Stimulated activated naive CD8-positive, alpha-beta T cell treated with anti-CD3 and anti-CD28 coated beads, Interleukin-15, amount 100 ng/mL, for 72 hours (primary cell): ENCODE measurements at regions not wholly inside any gene's neighbourhood (a gene's known extent, or its start where the extent isn't known, plus 50 kb on each side); places are given as distances from the start of the nearest gene placed in this dataset.
"Not testable (repeated sequence)": the region's sequence is repeated elsewhere in the genome, so short reads cannot be mapped to it uniquely, and the experiment has no call there.

Experiments
- ATAC-seq: fragments of 150-1000 bp; cut with Tn5 transposase; 2 replicates; pipeline ENCODE4 v1.10.0; 2021; ENCODE audit warnings: mild to moderate bottlenecking, moderate library complexity
- DNase-seq, 2 donors: peaks; one replicate each; pipeline ENCODE4 v3.0.0; 2021 to 2022
- H3K27ac Mint-ChIP-seq, 2 donors: one replicate each; pipeline ENCODE4 v1.8.0; 2022; ENCODE audit warnings: mild to moderate bottlenecking in 2 of 2, mixed read lengths in 2 of 2, moderate library complexity in 2 of 2
- H3K27me3 Mint-ChIP-seq: one replicate; pipeline ENCODE4 v1.8.0; 2022; ENCODE audit warnings: mixed read lengths
- H3K4me1 Mint-ChIP-seq: one replicate; pipeline ENCODE4 v1.8.0; 2022; ENCODE audit warnings: mild to moderate bottlenecking, mixed read lengths
- H3K4me3 Mint-ChIP-seq, 2 donors: one replicate each; pipeline ENCODE4 v1.8.0; 2022; ENCODE audit warnings: mild to moderate bottlenecking in 2 of 2, mixed read lengths in 2 of 2, moderate library complexity in 1 of 2
- H3K9me3 Mint-ChIP-seq, 2 donors: one replicate each; pipeline ENCODE4 v1.8.0; 2022; ENCODE audit warnings: mixed read lengths in 2 of 2

DNA sequence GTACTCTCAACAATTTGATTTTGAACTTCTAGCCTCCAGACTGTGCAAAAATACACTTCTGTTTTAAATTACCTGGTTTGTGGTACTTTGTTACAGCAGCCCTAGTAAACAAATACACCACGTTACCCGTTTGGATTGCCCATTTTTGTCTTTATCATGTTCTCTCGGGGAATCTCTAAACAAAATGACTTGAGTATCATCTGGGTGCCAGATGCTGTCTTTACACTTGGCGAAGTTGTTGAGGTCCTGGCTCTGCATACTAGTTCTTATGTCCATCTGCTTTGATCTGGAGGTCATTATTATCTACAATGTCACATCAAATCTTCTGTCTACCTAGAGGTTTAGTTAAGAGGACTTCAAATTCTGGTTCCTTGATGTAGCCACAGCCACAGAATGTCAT lies 142.4 kb upstream of the NRIP1 start:
- Mint-ChIP-seq H3K27me3 (peaks cover 6% of the 10 kb centered on the region), H3K9me3 (no peaks in the 10 kb centered on the region), H3K4me3 (no peak overlapping the region), H3K27ac (no peak overlapping the region), H3K4me1 (no peaks in the 10 kb centered on the region)
- DNase-seq (no peak), ATAC-seq (no peak)

DNA sequence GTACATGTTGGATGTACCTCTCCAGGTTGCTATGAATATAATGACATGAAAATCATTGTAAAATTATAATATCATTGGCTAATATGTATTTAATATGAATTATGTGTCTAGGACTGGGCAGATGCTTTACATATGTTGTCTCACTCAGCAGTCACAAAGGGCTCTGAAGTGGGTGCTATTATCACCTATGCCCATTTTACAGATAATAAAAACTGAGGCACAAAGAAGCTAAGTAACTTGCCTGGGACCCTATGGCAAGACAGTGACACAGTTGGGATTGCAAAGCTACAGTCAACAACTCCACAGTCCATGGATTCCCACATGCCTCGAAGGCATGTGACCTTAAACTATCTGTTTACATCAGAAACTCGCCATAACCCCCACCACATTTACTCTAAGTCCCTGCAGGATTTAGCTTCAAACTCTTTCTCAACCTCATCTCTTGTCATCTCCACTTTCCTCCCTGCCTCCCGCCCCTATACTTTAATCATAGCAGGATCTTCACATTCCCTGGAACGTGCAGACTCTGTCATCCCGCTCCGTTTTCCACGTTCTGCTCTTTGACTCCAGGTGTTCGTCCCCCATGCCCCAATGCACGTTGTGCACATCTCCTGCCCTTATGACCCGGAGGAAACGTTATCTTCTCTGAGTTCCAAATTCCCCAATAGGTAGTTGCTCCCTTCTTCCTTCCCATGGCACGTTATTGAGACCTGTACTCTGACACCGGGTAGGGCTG lies 143.0 kb upstream of the NRIP1 start:
- peaks cover 6% of the 10 kb centered on the region for H3K27me3 Mint-ChIP-seq
- no peak overlapping the region for H3K4me3 Mint-ChIP-seq
- no peak for ATAC-seq
- no peak for DNase-seq
- H3K27ac Mint-ChIP-seq: no peak overlapping the region
- H3K9me3 Mint-ChIP-seq: no peaks in the 10 kb centered on the region
- H3K4me1 Mint-ChIP-seq: no peaks in the 10 kb centered on the region

DNA sequence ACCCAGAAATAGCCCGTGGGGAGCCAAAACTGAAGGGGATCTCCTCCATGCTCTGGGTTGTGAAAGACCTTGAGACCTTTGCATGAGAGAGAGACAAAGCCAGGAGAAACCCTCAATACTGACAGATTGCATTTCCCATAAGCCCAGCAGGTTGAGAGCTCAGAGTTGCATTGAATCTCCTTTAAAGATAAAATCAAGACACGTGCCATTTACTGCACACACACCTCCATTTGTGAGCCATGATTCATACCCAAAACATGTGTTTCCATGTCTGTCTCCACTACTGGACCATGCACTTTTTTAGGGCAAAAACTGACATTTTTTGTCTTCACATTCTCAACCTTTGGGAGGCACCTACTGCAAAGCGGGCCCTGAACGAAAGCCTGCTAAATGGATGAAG lies 144.0 kb upstream of the NRIP1 start:
- H3K4me1 Mint-ChIP-seq: no peaks in the 10 kb centered on the region
- H3K27ac Mint-ChIP-seq: no peak overlapping the region
- H3K9me3 Mint-ChIP-seq: no peaks in the 10 kb centered on the region
- H3K4me3 Mint-ChIP-seq: no peak overlapping the region
- peaks cover 15% of the 10 kb centered on the region for H3K27me3 Mint-ChIP-seq
- ATAC-seq: no peak
- DNase-seq: no peak

DNA sequence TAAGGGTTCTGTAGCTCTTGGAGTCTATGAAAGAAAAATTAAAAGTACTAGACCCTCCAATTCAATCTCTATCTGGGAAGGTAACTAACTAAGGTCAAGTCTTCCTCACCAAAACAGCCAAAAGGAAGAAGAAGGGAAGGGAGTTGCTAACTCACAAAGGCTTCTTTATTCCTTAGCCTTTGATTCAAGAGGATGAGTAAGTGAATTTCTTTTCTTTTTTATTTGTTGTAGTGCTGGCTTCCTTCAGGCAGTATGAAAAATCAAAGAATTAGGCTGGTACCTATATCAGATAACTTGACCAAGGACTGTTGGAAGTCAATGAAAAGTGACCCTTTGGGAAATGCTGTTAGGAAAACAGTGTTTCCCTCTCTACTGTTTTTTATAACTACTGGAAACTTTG lies 144.4 kb upstream of the NRIP1 start:
- H3K4me3 Mint-ChIP-seq: no peak overlapping the region
- peaks cover 15% of the 10 kb centered on the region for H3K27me3 Mint-ChIP-seq
- DNase-seq: no peak
- H3K4me1 Mint-ChIP-seq: no peaks in the 10 kb centered on the region
- no peak overlapping the region for H3K27ac Mint-ChIP-seq
- ATAC-seq: no peak
- H3K9me3 Mint-ChIP-seq: no peaks in the 10 kb centered on the region

DNA sequence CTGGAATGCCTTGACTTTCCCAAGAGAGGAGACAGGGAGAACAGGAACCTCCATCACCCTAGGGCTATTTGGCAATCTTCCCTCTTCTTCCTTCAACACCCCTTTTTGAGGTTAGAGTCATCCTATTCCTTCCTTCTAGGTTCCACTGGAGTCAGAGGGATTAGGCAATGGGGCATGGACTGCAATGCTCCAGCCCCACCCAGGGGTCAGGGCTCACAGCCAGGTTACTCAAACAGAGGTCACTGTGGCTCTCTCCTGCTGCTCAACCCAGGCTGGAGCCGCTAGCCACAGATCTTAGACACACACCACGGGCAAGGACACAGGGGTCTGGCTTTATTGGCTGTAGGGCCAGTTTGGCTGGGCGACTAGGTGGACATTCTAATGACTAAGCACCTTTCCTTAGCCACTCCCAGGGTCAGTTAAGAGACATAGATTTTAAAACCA lies 145.5 kb upstream of the NRIP1 start:
- Mint-ChIP-seq H3K4me1 (no peaks in the 10 kb centered on the region), H3K4me3 (no peak overlapping the region), H3K27ac (no peak overlapping the region), H3K27me3 (peaks cover 12% of the 10 kb centered on the region), H3K9me3 (no peaks in the 10 kb centered on the region)
- ATAC-seq: no peak
- no peak for DNase-seq

DNA sequence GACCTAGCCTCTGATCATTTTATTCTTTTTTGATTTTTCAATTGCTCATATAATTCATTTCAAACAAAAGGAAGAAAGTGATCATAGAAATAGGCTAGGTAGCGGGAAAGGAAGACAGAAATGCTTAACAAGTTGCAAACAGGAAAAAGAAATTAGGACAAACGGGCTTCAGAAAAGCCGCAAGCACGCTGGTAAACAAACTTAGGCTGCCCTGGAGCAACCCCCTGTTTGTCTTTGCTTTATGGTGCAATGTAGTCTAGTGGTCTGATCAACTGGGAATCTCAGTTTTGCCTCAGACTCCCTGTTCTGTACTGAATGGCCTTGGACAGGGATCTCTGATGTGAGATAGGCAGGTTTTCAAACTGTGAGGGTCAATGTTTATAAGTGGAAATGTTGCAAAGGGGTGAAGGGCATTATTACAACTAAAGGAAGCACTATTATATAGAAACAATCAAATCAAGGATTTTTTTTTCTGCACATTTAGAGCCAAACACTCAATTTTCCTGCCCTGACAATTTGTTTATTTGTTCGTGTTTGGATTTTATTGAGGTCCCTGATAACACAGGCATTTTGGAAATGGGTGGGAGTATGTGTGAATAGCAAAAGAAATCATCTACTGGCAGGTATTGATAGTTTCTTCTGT lies 146.8 kb upstream of the NRIP1 start:
- peaks cover 9% of the 10 kb centered on the region for H3K27me3 Mint-ChIP-seq
- ATAC-seq: no peak
- H3K9me3 Mint-ChIP-seq: no peaks in the 10 kb centered on the region
- H3K4me3 Mint-ChIP-seq: no peak overlapping the region
- DNase-seq: no peak
- no peak overlapping the region for H3K27ac Mint-ChIP-seq
- H3K4me1 Mint-ChIP-seq: no peaks in the 10 kb centered on the region

DNA sequence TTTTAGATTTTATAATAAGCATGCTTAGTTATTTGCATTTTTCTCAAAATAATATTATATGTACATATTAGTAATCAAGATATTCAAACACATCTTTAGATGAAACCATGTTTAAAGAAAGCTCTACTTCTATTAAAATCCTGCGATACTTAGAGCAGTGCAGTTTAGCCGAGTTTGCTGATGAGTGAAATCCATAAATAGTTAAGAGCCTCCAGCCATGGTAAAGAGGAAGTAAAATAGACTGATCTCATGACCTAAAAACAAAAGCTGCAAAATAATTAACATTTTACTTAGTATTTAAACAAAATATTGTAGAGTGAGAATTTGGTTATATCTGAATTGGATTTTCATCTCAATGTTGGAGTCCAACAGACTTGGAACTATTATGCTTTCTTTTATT lies 147.4 kb upstream of the NRIP1 start:
- Mint-ChIP-seq H3K4me1 (no peaks in the 10 kb centered on the region), H3K27me3 (peaks cover 9% of the 10 kb centered on the region), H3K4me3 (no peak overlapping the region), H3K27ac (no peak overlapping the region), H3K9me3 (no peaks in the 10 kb centered on the region)
- DNase-seq (no peak), ATAC-seq (no peak)

DNA sequence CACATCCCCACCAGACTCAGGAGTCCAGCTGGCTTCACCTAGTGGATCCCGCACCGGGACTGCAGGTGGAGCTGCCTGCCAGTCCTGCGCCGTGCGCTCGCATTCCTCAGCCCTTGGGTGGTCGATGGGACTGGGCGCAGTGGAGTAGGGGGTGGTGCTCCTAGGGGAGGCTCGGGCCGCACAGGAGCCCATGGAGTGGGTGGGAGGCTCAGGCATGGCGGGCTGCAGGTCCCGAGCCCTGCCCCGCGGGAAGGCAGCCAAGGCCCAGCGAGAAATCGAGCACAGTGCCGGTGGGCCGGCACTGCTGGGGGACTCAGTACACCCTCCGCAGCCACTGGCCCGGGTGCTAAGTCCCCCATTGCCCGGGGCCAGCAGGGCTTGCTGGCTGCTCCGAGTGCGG lies 153.7 kb upstream of the NRIP1 start:
- not testable (repeated sequence) for H3K27me3 Mint-ChIP-seq, ATAC-seq, DNase-seq, H3K4me1 Mint-ChIP-seq, H3K27ac Mint-ChIP-seq, H3K9me3 Mint-ChIP-seq, H3K4me3 Mint-ChIP-seq

DNA sequence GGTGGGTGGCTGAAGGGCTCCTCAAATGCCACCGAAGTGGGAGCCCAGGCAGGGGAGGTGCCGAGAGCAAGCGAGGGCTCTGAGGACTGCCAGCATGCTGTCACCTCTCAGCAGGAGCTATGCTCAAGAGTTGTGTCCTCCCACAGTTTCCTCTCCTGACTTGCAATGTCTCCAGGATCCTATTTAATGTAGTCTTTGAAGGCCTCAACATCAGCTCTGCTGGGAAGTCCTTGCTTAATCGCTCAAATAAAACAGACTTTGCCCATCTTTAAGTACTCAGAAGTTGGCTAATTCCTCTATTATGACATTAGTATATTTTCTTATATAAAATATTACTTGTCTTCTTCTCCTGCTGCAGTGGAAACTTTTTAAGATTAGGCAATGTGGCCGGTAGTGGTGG lies 154.2 kb upstream of the NRIP1 start:
- H3K27me3 Mint-ChIP-seq: no peaks in the 10 kb centered on the region
- no peak for DNase-seq
- no peak overlapping the region for H3K4me3 Mint-ChIP-seq
- H3K9me3 Mint-ChIP-seq: no peaks in the 10 kb centered on the region
- H3K4me1 Mint-ChIP-seq: peaks cover 4% of the 10 kb centered on the region
- no peak for ATAC-seq
- no peak overlapping the region for H3K27ac Mint-ChIP-seq

DNA sequence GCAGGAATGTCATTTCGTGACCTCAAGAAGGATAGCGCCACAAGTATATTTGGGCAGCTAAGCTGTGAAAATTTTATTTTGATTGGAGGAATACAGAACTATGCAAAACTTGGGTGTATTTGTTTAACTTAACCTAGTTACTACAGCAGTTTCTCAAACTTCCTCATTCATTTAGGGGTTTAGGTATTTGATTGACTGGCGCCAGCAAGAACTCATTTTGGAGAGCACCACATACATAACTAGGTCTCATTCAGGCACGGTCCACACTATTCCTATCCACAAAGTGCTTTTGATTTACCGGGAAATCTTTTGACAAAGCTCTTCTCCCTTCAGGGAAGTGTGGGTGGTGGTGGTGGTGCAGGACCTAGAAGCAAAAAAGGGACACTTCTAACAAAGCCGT lies 155.1 kb upstream of the NRIP1 start:
- Mint-ChIP-seq H3K27me3 (no peaks in the 10 kb centered on the region), H3K27ac (no peak overlapping the region), H3K4me3 (no peak overlapping the region), H3K9me3 (no peaks in the 10 kb centered on the region), H3K4me1 (peaks cover 4% of the 10 kb centered on the region)
- DNase-seq (no peak), ATAC-seq (no peak)

DNA sequence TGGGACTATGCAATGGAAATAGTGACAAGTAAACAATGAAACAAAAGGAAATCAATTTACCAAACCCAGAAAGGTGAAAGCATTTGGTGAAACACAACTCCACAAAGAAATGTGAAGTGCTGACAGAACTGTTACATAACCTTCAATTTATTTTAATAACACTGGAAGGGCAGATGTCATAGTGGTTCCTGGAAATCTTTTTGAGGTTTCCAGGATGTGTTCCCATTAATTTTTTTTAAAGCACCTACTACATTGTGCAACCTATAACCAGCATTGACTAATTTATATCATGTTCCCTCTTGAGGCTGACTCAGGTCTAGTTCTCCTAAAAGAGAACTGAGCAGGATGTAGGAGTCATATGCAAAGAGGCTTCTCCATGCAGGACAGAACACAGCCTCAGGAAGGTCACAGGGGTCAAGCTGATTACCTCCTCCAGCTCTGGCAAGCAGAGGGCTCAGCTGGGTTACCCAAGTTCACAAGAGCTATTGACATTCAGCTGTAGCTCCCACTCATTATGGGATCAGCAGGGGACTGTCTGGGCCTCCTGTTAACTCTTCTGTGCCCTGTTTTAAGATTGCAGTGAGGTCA lies 157.1 kb upstream of the NRIP1 start:
- no peak for DNase-seq
- Mint-ChIP-seq H3K27ac (no peak overlapping the region), H3K4me3 (no peak overlapping the region), H3K4me1 (peaks cover 4% of the 10 kb centered on the region), H3K9me3 (no peaks in the 10 kb centered on the region), H3K27me3 (no peaks in the 10 kb centered on the region)
- ATAC-seq: peak; percentile 28

DNA sequence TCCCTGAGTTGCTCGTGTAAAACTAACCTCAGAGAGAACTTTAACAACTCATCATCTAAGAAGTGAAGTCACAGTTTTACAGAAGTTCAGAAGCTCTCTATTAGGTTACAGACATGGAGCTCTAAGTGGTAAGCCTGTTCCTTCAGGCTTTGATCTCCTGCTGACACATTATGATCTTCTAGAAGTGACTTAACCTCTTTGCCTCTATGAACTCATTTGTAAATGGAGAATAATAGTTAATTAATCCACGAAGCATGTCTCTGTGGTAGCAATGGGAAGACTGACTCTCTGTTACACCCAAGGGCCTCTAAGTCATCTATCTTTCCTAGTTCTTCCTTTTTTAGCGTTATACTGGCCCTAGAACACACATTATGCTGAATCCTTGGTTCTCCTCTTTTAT lies 157.9 kb upstream of the NRIP1 start:
- ATAC-seq (no peak), DNase-seq (no peak)
- Mint-ChIP-seq H3K27ac (no peak overlapping the region), H3K27me3 (no peaks in the 10 kb centered on the region), H3K4me3 (no peak overlapping the region), H3K9me3 (no peaks in the 10 kb centered on the region), H3K4me1 (peaks cover 4% of the 10 kb centered on the region)

DNA sequence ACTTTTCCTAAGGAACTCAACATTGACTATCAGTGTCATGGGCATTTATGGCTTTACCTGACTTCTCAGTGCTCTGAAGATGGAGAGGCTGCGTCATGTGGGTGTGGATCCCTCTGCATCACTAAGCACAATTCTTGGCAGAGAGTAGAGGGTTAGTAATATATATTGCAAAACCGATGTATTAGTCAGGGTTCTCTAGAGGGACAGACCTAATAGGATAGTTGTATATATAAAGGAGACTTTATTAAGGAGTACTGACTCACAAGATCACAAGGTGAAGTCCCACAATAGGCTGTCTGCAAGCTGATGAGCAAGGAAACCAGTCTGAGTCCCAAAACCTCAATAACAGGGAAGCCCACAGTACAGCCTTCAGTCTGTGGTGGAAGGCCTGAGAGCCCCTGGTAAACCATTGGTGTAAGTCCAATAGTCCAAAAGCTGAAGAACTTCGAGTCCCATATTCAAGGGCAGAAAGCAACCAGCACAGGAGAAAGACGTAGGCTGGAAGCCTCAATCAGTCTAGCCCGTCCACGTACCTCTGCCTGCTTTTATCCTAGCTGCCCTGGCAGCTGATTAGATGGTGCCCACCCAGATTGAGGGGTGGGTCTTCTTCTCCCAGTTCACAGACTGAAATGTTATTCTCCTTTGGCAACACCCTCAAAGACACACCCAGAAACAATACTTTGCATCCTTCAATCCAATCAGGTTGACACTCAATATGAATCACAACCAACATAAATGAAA lies 159.7 kb upstream of the NRIP1 start:
- DNase-seq (no peak), ATAC-seq (no peak)
- Mint-ChIP-seq H3K9me3 (no peaks in the 10 kb centered on the region), H3K4me3 (no peak overlapping the region), H3K4me1 (peaks cover 4% of the 10 kb centered on the region), H3K27ac (no peak overlapping the region), H3K27me3 (no peaks in the 10 kb centered on the region)

DNA sequence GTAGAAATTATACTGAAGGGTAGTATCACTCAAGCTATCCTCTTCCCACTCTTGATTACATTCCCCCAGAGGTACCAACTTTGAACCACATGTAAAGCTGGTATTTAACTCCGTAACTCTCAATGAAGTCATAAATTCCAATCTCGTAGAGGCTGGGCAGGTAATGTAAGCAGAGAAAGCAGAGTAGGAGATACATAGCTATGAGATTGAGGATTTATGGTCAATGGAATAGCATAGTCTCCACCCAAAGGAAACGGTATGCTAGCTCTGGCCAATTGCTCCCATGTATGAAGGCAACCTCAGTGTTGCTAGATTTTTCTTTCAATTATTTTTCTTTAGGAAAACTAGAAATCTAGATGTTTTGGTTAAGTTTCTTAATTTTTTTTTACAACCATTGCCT lies 163.1 kb upstream of the NRIP1 start:
- no peaks in the 10 kb centered on the region for H3K27me3 Mint-ChIP-seq
- ATAC-seq: no peak
- DNase-seq: no peak
- no peak overlapping the region for H3K4me3 Mint-ChIP-seq
- no peak overlapping the region for H3K27ac Mint-ChIP-seq
- H3K9me3 Mint-ChIP-seq: peaks cover 0 to 4% of the 10 kb centered on the region in 2 donors
- no peaks in the 10 kb centered on the region for H3K4me1 Mint-ChIP-seq

DNA sequence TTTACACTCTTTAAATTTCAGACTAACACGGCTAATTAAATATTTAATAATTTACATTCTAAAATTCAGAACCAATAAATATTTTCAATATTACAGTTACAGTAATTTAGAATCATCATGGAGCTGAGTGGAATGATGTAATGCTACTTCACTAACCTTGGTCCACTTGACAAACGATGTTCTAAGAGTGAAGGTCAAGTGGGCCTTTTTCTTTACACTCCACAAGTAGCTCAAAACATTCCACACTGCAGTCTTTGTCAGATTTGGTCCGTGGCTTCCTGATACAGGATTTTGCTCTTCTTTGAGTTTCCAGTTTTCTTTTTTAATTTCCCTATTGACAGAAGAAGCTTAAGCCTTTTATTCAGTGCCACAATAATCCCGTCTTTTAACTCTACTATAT lies 164.6 kb upstream of the NRIP1 start:
- DNase-seq (no peak), ATAC-seq (no peak)
- Mint-ChIP-seq H3K4me3 (no peak overlapping the region), H3K27me3 (no peaks in the 10 kb centered on the region), H3K27ac (no peak overlapping the region), H3K4me1 (no peaks in the 10 kb centered on the region), H3K9me3 (peaks cover 0 to 4% of the 10 kb centered on the region in 2 donors)

DNA sequence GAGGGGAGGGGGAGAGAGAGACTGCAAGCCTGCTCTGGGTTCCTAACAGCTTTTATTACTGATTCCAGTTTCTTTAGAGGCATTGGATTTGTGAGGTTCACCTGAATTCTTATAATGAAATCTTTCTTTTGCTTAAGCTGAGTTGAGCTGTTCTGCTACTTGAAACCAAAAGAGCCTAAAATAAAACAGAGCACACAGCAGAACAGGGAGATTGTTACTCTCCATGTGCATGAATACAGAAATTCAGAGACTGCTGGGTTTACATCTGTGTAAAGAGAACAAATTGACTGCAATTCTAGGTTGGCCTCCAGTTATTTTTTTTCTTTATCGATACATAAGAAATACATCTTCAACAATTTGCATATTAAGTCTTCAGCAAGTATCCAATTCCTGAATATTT lies 168.8 kb upstream of the NRIP1 start:
- no peak for ATAC-seq
- H3K4me1 Mint-ChIP-seq: no peaks in the 10 kb centered on the region
- no peaks in the 10 kb centered on the region for H3K27me3 Mint-ChIP-seq
- peaks cover 0 to 4% of the 10 kb centered on the region in 2 donors for H3K9me3 Mint-ChIP-seq
- no peak overlapping the region for H3K4me3 Mint-ChIP-seq
- DNase-seq: no peak
- no peak overlapping the region for H3K27ac Mint-ChIP-seq
